ENCODE measurements at regions not wholly inside any gene's neighbourhood (a gene's known extent, or its start where the extent isn't known, plus 50 kb on each side); places are given as distances from the start of the nearest gene placed in this dataset.
"Not testable (repeated sequence)": the region's sequence is repeated elsewhere in the genome, so short reads cannot be mapped to it uniquely, and the experiment has no call there.

DNA sequence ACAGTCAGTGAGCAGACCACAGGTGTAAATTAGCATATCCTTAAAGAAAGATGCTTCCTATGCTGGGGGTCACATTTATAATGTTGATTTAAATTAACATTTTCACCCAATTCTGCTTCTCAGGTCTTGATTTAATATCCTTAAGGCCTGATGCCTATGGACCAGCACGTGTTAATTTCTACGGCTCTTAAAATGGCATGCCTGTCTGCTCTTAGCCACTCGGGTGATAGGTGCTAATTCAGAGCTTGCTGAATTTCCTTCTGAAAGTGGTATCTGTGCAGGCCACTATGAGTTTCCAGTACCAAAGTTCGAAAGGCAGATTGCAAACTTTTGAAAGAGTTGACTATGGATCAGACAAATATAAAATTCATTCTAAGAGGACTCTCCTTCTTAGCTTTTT is 487.4 kb upstream of the ADGRL2 start:
- CTCF ChIA-PET: no interaction called here
- POLR2A ChIA-PET: no interaction called here

DNA sequence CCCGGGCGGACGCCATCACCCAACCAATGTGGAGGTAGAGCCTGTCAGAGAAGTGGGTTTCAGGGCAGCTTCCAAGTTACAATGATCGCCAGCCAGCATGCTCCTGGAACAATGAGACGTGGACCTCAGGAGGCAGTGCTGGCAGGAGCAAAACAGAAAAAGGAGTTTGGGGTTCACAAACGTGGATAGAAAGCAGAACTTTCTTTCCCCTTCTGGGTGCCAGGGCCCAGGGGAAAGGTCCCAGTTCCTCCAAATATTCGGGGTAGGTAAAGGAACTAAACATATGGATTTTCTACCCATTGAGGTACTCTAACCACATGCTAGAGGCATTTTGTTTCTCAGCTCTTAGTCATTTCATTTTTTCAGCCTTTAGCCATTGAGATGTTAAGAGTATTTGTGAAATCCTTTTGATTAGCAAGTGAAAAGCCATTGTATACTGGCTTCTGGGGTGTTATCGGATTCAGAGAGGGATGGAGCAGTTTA is 488.4 kb upstream of the ADGRL2 start:
- ChIA-PET CTCF (no interaction called here), POLR2A (no interaction called here)

DNA sequence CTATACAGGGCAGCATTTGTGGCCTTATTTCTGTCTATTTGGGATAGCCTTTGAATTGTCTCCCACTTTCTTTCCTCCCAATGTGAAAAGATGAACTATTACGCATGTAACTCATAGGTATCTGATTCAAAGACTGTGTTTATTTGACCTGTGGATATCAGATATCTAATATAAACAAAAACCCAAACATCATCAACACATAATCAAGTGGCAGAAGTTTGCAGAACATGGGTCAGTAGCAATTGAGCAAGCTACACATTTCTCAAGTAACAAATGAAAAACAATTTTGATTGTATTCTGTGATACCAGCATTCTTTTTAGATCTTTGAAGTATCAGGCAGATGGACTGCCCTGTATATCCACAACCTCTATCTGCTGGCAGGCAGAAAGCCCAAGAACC is 490.5 kb upstream of the ADGRL2 start:
- ChIA-PET POLR2A (no interaction called here), CTCF (no interaction called here)

DNA sequence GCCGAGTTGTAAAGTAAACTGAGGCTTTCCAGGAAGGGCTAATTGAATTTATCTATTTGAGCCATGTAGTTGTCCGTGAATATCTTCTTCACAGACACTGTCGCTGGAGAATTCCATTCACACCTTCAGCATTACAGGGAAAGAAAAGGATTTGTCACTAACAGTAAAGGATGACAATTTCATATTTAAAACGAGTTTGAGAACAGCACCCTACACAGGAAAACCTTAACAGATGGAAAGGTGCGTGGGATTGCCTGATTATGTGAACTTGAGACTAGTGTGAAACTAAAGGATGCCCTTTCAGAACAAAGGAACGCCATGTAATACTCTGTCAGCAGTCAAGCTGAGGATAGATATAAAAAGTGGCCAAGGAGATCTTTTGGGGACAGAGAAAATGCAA is 492.5 kb upstream of the ADGRL2 start:
- ChIA-PET CTCF (no interaction called here), POLR2A (no interaction called here)

DNA sequence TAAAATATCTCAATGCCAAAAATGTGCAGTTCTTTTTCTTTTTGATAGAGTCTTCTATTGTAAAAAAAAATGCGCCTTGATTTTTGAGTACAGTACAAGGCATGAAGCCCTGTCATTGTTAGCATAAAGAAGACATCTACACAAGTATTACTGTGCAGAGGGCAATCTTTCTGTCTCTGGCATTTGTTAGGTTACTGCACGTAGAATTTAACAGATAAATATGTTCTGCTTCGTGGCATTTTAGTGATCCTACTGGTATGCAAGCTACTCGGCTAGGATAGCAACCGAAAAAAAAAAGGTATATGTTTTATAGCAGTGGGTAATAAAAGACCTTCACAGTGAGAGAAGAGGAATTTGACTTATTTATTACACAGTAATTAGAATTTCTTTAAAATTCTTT is 492.9 kb upstream of the ADGRL2 start:
- ChIA-PET CTCF (no interaction called here), POLR2A (no interaction called here)

DNA sequence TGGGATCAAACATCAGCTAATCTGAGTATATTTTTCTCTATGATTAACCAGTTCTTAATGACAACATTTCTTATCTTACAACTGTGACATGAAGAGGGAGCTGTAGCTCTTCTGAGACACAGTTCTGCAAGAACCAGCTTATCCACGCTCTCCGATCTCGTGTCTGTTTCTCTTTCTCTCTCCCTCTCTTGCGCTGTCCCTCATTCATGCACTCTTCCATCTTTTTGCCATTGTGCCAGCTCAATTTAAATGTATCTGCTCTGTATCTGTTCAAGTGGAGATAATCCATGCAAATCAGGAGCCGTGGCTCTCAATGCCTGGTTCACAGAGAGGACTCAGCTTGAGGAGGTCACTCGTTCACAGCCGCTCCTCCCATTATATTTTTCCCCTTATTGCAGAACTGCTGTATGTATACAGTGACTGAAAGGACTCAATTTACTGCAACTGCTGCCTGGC is 494.7 kb upstream of the ADGRL2 start:
- ChIA-PET CTCF (no interaction called here), POLR2A (no interaction called here)

DNA sequence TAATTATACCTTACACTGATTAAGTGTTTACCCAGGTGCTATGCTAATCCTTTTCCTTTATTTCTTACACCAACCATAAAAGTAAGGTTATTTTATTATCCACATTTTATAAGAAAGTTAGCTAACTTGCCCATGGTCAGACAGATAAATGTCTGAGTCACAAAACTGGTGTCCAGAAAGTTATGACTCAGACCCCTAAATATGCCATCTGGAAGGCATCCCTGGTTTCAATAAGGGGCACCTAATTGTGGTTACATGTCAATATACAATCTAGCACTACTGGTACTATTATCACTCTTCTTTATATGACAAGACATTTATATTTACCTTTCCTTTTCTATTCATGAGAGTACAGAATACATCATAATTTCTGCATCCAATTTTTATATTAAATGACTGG is 496.5 kb upstream of the ADGRL2 start:
- CTCF ChIA-PET: no interaction called here
- POLR2A ChIA-PET: no interaction called here

DNA sequence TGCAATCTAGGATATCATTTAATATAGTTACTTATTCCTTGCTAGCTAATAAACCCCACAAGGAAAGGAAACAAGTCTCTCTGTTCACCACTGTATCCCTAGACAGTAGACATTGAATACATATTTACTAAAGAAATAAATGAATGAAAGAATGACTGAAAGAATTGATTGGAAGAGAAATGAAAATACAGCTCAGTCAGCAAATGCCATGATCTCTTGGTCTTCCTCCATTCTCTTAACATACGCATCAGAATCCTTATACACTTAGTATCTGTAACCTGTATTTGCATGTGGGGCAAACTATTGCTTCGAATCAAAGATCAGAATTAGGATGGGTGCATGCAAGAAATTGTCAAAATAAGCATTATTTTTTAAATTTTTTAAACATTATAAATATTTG is 500.8 kb upstream of the ADGRL2 start:
- CTCF ChIA-PET: no interaction called here

DNA sequence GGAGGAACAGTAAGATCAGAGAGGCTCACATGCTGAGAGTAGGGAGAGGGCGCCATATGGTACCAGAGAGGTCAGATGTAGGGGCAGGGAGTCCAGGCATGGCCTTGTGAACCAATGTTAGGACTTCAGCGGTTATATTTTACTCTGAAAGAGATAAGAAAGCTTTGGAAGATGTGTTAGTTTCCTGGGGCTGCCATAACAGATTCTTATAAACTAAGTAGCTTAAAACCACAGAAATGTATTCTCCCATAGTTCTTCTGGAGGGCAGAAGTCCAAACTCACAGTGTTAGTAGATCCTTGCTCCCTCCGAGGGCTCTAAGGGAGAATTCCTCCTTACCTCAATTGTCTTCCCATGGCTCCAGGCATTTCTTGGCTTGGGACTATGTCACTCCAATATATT is 502.5 kb upstream of the ADGRL2 start:
- CTCF ChIA-PET: no interaction called here

More for the DNA sequence above, 500.8 kb upstream of the ADGRL2 start:
- POLR2A ChIA-PET: interaction anchor here (0.6 kb wide), 1 partner anchor 334 kb away, joined by 3 read pairs; no protein-coding TSS in a partner anchor

DNA sequence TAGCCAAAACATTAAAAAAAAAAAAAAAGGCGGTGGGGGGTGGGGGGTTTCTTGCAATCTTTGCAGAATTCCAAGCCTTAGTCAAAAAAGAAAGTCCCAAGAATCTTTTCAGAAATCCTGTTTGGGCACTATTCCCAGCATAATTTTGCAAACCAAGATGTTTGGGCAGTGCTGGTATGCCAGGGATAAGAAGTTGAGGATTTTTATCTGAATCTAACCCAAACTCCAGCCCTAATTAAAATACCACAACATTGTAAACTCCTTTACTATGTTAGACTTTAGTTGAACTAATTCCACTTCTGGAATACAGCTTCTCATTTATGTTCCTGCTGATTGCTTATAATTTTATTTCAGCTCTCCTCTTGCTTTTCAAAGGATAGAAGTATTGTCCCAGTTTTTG is 504.1 kb upstream of the ADGRL2 start:
- CTCF ChIA-PET: no interaction called here
- POLR2A ChIA-PET: no interaction called here

More for the DNA sequence above, 502.5 kb upstream of the ADGRL2 start:
- POLR2A ChIA-PET: no interaction called here

DNA sequence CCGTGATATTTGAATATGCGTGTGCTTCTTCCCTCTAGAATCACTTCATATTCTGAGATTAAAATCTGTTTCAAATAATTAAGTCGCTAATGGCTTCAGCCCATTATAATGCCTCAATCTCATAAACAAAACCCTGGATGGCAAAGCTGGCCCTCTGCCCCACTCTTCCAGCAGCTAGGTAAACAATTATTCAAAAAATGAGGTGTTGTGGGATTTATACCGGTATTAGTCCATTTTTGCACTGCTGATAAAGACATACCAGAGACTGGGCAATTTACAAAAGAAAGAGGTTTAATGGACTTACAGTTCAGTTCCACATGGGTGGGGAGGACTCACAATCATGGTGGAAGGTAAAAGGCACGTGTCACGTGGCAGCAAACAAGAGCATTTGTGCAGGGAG is 510.4 kb upstream of the ADGRL2 start:
- POLR2A ChIA-PET: no interaction called here

DNA sequence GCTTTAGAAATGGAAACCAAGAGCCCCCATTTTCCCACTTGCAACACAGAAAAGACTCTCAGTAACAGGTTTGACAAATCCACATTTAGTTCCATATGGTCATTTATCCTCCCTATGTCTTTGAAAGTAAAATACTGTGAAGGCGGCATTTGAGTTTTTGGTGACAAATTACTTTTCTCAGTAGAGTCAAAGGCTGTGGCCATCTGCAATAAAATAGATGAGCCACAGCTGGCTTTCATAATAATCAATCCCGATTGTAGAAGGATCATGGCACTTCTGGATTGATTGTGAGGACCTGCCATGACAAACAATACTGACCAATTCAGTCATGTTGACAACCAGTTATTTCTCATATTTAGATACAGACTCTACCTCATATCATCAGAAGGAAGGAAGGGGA is 512.0 kb upstream of the ADGRL2 start:
- ChIA-PET POLR2A (no interaction called here), CTCF (no interaction called here)

More for the DNA sequence above, 510.4 kb upstream of the ADGRL2 start:
- CTCF ChIA-PET: no interaction called here

DNA sequence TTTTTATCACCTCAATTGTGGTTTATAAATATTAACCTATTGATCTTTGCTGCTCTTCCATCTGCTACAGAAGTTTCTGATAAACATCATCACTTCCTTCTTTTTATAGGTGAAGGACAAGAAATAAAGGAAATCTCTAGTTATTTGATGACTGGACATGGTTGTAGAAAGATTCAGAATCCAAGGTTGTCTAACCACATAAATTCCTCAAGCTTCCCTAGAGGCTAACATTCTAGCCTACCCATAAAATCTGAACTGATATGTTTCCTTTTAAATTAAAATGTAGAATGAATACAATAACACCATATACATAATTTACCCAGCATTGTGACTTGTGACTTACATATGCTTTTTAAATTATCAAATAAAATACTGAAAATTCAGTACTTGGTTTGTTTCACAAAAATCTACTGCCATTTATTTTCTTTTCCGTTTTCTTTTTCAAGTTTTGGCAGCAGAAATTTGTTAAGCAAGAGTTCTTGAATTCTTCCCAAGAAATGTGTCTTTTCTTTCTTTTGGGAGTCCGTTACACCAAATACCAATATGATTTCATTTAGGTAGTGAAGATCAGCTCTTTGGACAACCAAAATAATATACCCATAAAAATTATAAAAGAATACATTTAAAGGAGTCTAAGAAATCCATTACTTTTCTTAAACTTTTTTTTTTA is 513.2 kb upstream of the ADGRL2 start:
- ChIA-PET CTCF (no interaction called here), POLR2A (no interaction called here)

DNA sequence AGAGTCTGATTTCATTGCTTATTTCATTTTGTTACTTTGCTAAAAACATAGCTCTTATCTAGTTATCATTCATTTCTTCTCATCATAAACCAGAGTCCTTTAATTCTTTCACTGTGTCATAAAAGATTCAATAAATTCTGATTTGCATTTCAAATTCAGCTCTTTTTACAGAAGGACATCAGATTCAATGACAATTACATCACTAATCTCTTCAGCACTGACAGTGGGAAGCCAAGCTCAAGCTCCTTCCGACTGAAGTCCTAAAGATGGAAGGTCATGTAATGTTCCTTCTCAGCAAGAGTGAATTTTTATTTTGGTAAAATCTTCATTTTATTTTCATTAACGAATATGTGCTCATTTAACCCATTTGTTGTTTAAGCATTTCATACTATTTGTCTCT is 530.7 kb upstream of the ADGRL2 start:
- ChIA-PET CTCF (no interaction called here), POLR2A (no interaction called here)

DNA sequence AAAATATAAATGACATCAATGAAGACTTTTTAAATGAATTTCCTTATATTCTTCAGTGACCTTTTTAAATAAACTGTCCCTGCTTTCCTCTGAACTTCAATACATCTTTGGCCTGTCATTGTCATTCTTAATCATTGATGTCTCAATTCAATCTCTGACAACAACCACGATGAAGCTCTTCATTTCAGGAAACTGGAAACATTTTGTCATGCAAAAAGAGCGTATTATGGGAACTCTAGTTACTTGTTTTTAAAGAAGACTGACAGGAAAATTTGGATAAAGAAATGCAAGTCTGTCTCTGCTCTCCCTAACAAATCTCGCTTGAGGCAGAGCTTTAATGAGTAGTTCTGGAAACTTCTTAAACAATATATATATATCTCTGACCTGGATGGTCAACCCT is 535.8 kb upstream of the ADGRL2 start:
- POLR2A ChIA-PET: no interaction called here
- CTCF ChIA-PET: no interaction called here

DNA sequence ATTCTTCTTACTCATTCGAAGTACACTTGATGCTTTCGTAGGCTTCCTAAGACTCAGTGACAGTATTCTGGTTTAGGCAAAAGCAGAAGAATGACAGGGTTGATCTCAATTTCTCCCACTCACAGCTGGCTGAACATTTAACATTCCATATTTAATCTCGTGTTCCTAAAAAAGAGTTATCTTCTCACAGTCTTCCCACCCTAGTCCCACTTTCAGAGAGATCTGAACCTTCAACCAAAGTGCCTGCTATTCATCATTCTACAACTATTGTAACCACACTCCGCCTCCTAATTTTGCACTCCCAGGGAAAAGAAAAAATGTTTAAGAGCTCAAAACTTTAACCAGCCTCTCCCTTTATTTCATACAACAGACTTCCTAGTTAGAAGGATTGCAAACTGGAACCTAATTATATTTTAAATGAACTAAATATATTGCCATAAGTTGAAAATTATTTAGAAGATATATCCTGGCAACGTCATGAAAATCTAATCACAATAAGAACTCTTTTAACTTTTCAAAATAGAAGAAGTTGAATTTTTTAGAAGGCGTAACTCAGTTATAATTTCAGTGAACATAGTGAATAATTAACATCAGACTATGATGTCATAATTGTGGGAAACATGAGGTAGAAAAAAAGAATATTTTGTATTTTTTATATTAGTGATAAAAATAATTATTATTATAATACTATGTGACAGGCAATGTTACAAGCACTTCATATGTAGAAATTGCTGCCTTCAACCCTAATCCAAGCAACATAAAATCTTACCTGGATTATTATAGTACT is 540.9 kb upstream of the ADGRL2 start:
- CTCF ChIA-PET: no interaction called here
- POLR2A ChIA-PET: no interaction called here

DNA sequence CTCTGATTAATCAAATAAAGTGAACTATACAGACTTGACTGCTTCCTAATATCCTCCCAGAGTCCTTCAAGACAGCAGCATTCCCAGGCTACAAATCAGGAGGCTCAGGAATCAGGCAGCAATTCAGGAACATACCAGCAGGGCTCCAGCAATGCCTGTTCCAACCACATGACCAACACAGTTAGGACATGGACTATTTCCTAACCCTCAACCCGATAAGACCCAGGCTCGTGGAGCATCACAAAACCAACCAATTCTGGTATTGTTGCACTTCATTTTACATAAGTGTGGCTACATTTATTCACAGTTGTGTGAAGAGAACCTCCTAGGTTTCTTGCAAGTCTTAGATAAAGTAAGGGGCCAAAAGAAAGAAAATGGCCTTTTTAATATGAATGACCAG is 546.2 kb upstream of the ADGRL2 start:
- POLR2A ChIA-PET: no interaction called here
- CTCF ChIA-PET: no interaction called here

DNA sequence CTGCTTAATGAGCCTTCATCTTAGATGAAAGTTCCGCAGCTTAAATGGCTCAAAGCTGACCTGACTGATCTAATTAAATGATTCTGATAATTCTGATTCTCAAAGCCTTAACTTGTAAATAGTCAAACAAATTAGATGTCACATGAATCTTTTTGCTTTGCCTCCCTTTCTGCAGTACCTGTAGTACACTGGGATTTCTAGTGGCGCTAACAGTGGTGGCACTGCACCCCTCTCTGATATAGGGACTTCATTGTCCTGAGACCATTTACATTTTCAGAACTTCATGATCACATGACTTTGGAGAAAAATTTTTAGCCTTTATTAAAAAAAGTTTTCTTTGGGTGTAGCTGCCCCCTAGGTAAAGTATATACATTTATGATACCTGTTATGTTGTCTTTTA is 546.7 kb upstream of the ADGRL2 start:
- POLR2A ChIA-PET: no interaction called here

DNA sequence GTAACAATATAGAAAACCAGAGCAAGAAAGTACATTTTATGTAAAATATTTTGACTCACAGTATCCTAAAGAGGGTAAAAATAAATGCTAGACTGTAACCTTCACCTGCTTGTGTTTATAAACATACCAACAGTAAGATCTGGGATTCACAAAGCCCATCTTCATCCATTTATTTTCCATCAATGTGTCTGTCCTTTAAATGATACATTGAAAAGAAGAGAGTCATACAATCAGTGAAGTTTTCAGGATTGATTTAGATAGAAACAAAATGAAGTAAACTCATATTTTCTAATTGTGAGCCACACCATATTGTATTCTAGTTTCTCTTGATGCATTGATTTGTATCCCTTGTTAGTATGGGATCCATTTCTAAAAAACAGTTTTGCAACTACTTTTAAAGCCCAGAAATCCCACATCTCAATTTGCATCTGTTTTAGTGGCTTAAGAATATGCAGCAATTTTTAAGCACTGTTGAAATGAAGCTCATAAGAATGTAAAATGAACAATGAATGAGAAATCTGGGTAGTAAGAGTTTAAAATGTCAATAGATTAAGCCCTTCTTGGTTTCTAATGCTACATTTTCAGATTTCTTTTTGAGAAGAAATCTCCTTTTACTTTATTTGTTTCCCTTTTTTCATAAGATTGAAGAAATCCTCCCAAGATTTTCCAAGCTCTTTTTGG is 548.1 kb upstream of the ADGRL2 start:
- ChIA-PET CTCF (interaction anchor here (0.7 kb wide), 1 partner anchor 1700 kb away, joined by 3 read pairs; no protein-coding TSS in a partner anchor), POLR2A (no interaction called here)

More for the DNA sequence above, 546.7 kb upstream of the ADGRL2 start:
- CTCF ChIA-PET: no interaction called here

DNA sequence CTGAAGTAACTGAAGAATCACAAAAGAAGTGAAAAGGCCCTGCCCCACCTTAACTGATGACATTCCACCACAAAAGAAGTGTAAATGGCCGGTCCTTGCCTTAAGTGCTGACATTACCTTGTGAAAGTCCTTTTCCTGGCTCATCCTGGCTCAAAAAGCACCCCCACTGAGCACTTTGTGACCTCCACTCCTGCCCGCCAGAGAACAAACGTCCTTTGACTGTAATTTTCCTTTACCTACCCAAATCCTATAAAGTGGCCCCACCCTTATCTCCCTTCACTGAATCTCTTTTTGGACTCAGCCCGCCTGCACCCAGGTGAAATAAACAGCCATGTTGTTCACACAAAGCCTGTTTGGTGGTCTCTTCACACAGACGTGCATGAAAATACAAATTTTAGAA is 549.9 kb upstream of the ADGRL2 start:
- POLR2A ChIA-PET, CTCF ChIA-PET: not testable (repeated sequence)

DNA sequence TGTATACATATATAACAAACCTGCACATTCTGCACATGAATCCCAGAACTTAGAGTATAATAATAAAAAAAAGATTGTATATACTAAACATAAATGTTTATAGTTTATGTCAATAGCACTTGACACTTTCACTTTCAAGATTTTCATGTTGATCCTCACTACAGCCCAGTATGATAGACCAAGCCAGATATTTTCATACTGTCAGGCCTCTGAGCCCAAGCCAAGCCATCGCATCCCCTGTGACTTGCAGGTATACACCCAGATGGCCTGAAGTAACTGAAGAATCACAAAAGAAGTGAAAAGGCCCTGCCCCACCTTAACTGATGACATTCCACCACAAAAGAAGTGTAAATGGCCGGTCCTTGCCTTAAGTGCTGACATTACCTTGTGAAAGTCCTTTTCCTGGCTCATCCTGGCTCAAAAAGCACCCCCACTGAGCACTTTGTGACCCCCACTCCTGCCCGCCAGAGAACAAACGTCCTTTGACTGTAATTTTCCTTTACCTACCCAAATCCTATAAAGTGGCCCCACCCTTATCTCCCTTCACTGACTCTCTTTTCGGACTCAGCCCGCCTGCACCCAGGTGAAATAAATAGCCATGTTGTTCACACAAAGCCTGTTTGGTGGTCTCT is 555.5 kb upstream of the ADGRL2 start:
- CTCF ChIA-PET, POLR2A ChIA-PET: not testable (repeated sequence)
